ENCODE measurements at regions not wholly inside any gene's neighbourhood (a gene's known extent, or its start where the extent isn't known, plus 50 kb on each side); places are given as distances from the start of the nearest gene placed in this dataset.

DNA sequence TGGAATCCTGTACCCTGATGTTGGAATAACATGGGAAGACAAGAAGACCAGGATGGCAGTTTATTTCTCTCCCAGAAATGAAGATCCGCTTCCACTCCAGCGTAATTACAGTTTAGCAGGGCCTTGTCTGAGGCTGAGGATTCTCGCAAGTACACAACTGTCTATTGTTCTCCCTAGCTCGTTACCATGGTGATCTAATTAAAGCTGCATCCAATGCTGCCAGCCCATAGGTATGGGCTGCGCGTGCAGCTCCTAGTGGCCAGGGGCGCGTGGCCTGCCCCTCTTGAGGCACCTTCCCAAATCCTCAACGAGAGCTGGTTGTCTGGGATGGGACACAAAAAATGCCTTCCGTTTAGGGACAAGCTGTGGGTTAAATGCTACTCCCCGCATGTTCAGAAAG lies 344.9 kb downstream of the CYRIA start:
- Histone ChIP-seq H3K4me3 (ENCODE audit: extremely low read depth in 1 of 4, insufficient read depth in 2 of 4, low read depth in 3 of 4, low read length in 4 of 4) (no peak overlapping the region), H3K27ac (ENCODE audit: low read depth, low read length) (no peak overlapping the region)

More for the DNA sequence above, 344.9 kb downstream of the CYRIA start:
- no peak overlapping the region for H2BK120ac ChIP-seq (replicated peaks; ENCODE audit: low read depth, low read length)
- no peak overlapping the region for H2BK20ac ChIP-seq (ENCODE audit: low read length)
- H3K27me3 ChIP-seq (replicated peaks in 1 of 4; ENCODE audit: control insufficient read depth in 3 of 4, extremely low read depth in 1 of 4, insufficient read depth in 3 of 4, low read length in 3 of 4): no peaks in the 10 kb centered on the region
- WGBS, 2 experiments (ENCODE audit: extremely low coverage in 1 of 2, insufficient coverage in 1 of 2, insufficient read length in 1 of 2, insufficient replicate concordance in 2 of 2, low coverage in 1 of 2, low lambda C conversion rate in 2 of 2, missing lambda C conversion rate in 1 of 2): 79% methylated on average over 11 of the region's 11 CpGs; no CpG with 5 or more reads in 1 of the 2 experiments
- no peak overlapping the region for H3K4me2 ChIP-seq (ENCODE audit: insufficient read depth in 1 of 2, low read depth in 2 of 2, low read length in 2 of 2)
- no peaks in the 10 kb centered on the region for H3K36me3 ChIP-seq (ENCODE audit: control insufficient read depth in 2 of 4, insufficient read depth in 4 of 4, low read length in 3 of 4)
- ChIA-PET POLR2A (ENCODE audit: partially characterized antibody) (no interaction called here), CTCF (ENCODE audit: partially characterized antibody) (interaction anchor here (0.7 to 2.3 kb wide), 10 partner anchors 9 to 591 kb away, joined by 3 to 9 read pairs (median 4); partner anchors contain the start of gene MYCN)
- no peak overlapping the region for H3K9ac ChIP-seq (replicated peaks in 1 of 4; ENCODE audit: extremely low read depth in 1 of 4, low read depth in 3 of 4, low read length in 3 of 4)
- no peak overlapping the region for H2BK5ac ChIP-seq (ENCODE audit: low read depth, low read length)
- no peaks in the 10 kb centered on the region for H3K79me1 ChIP-seq (ENCODE audit: low read depth, low read length)
- no peak overlapping the region for H2BK15ac ChIP-seq (ENCODE audit: low read length)
- H3K23me2 ChIP-seq (ENCODE audit: low read depth, low read length): no peaks in the 10 kb centered on the region
- no peak overlapping the region for H3K56ac ChIP-seq (replicated peaks; ENCODE audit: insufficient read length, low read depth, low read length)
- no peak overlapping the region for H4K5ac ChIP-seq (ENCODE audit: insufficient read length, low read depth, low read length)
- H3K79me2 ChIP-seq (ENCODE audit: control insufficient read depth in 1 of 2, insufficient read depth in 2 of 2, low read length in 2 of 2): no peaks in the 10 kb centered on the region
- H3K4ac ChIP-seq (replicated peaks; ENCODE audit: insufficient read length, low read depth, low read length): no peak overlapping the region
- no peaks in the 10 kb centered on the region for H3K9me3 ChIP-seq (ENCODE audit: insufficient read depth in 2 of 2, low read depth in 1 of 2, low read length in 1 of 2)
- no peak overlapping the region for H2AK5ac ChIP-seq (ENCODE audit: low read depth, low read length)
- H3K4me1 ChIP-seq (replicated peaks in 1 of 4; ENCODE audit: control insufficient read depth in 3 of 4, insufficient read depth in 4 of 4, low read length in 3 of 4): peaks cover 0 to 4% (median 2%) of the 10 kb centered on the region in 4 experiments; a peak in 4 of 7 replicates
- DNase-seq (ENCODE audit: low read depth in 1 of 2, low spot score in 2 of 2): peak in 1 of 2 experiments; percentile 46
- no peaks in the 10 kb centered on the region for H4K20me1 ChIP-seq (replicated peaks in 1 of 2; ENCODE audit: control insufficient read depth in 1 of 2, insufficient read depth in 2 of 2, low read length in 2 of 2)
- H2AFZ ChIP-seq (ENCODE audit: low read length): no peak overlapping the region
- no peak overlapping the region for H4K8ac ChIP-seq (ENCODE audit: extremely low read depth, insufficient read depth, low read length)
- no peak overlapping the region for H3K18ac ChIP-seq (ENCODE audit: extremely low read depth, low read length)
- H4K91ac ChIP-seq (replicated peaks; ENCODE audit: insufficient read length, low read length): no peak overlapping the region
- TF ChIP-seq POLR2AphosphoS5 (IDR thresholded peaks at IDR 0.05; ENCODE audit: low read depth, low read length) (no peak), SP4 (IDR thresholded peaks at IDR 0.05; ENCODE audit: low read length) (no peak), RAD21 (IDR thresholded peaks at IDR 0.05 in 1 of 2, conservative IDR thresholded peaks at IDR 0.05 in 1 of 2; ENCODE audit: low read depth in 2 of 2, low read length in 2 of 2) (0 out of 4 replicates have a peak, but pooled peaks of 1 of the 2 experiments have one; percentile 14), RBBP5 (IDR thresholded peaks at IDR 0.05; ENCODE audit: borderline replicate concordance, low read depth, low read length) (no peak), GABPA (IDR thresholded peaks at IDR 0.05; ENCODE audit: borderline replicate concordance, insufficient read depth, low read length) (no peak), JUN (IDR thresholded peaks at IDR 0.05; ENCODE audit: low read depth, low read length) (no peak)
- TF ChIP-seq, protein P1, sequence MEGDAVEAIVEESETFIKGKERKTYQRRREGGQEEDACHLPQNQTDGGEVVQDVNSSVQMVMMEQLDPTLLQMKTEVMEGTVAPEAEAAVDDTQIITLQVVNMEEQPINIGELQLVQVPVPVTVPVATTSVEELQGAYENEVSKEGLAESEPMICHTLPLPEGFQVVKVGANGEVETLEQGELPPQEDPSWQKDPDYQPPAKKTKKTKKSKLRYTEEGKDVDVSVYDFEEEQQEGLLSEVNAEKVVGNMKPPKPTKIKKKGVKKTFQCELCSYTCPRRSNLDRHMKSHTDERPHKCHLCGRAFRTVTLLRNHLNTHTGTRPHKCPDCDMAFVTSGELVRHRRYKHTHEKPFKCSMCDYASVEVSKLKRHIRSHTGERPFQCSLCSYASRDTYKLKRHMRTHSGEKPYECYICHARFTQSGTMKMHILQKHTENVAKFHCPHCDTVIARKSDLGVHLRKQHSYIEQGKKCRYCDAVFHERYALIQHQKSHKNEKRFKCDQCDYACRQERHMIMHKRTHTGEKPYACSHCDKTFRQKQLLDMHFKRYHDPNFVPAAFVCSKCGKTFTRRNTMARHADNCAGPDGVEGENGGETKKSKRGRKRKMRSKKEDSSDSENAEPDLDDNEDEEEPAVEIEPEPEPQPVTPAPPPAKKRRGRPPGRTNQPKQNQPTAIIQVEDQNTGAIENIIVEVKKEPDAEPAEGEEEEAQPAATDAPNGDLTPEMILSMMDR (IDR thresholded peaks at IDR 0.05; ENCODE audit: control extremely low read depth in 1 of 3, insufficient read depth in 1 of 3, low read depth in 1 of 3, low read length in 3 of 3): peak in 1 of 3 experiments; percentile 4; a peak in 1 of 4 replicates
- TF ChIP-seq, protein P2, sequence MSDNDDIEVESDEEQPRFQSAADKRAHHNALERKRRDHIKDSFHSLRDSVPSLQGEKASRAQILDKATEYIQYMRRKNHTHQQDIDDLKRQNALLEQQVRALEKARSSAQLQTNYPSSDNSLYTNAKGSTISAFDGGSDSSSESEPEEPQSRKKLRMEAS (IDR thresholded peaks at IDR 0.05): peak; percentile 54; the same call in 1 of the 2 replicates
- FAIRE-seq: no peak
- no peak overlapping the region for H3K14ac ChIP-seq (ENCODE audit: insufficient read length)
- no peak overlapping the region for H2BK12ac ChIP-seq (ENCODE audit: low read depth, low read length)
- no peak overlapping the region for H3K23ac ChIP-seq (ENCODE audit: insufficient read length)

Data from H1 (cell line).